ENCODE measurements at regions not wholly inside any gene's neighbourhood (a gene's known extent, or its start where the extent isn't known, plus 50 kb on each side); places are given as distances from the start of the nearest gene placed in this dataset.

- TF ChIP-seq CTCF (conservative IDR thresholded peaks at IDR 0.05 in 1 of 2, IDR thresholded peaks at IDR 0.05 in 1 of 2; ENCODE audit: low read depth in 1 of 2, low read length in 2 of 2), result no peak
- TF ChIP-seq EZH2 (IDR thresholded peaks at IDR 0.05; ENCODE audit: low read length, missing control alignments), result no peak
Measured at GRCh38 chr1:182303778-182304177, 87.8 kb downstream of the GLUL start.
